ENCODE measurements at regions not wholly inside any gene's neighbourhood (a gene's known extent, or its start where the extent isn't known, plus 50 kb on each side); places are given as distances from the start of the nearest gene placed in this dataset.
A peak's percentile ranks its signal among the peaks of the same experiment; 100 is the strongest.

GRCh38 chr17:54749157-54749556 lies 151.5 kb upstream of the TOM1L1 start:
- Histone ChIP-seq H3K27me3 (ENCODE audit: low read length) (no peaks in the 10 kb centered on the region), H3K4me3 (ENCODE audit: insufficient read depth, low read length, poor library complexity, severe bottlenecking) (no peak overlapping the region), H3K36me3 (ENCODE audit: low read length) (no peaks in the 10 kb centered on the region), H3K27ac (ENCODE audit: low read depth, low read length) (no peak overlapping the region), H3K4me2 (ENCODE audit: low read depth, low read length, poor library complexity, severe bottlenecking) (no peak overlapping the region), H3K9me3 (ENCODE audit: insufficient read depth, low read length) (no peaks in the 10 kb centered on the region), H3K9me2 (replicated peaks; ENCODE audit: insufficient read depth, low read length) (no peaks in the 10 kb centered on the region), H3K9ac (ENCODE audit: low read length) (no peak overlapping the region), H4K20me1 (ENCODE audit: low read depth, low read length) (no peaks in the 10 kb centered on the region), H3F3A (ENCODE audit: insufficient read depth) (no peaks in the 10 kb centered on the region), H2AFZ (ENCODE audit: low read depth, low read length, severe bottlenecking) (no peak overlapping the region), H3K79me2 (ENCODE audit: insufficient read depth, low read length) (no peaks in the 10 kb centered on the region)
- TF ChIP-seq, protein P1, sequence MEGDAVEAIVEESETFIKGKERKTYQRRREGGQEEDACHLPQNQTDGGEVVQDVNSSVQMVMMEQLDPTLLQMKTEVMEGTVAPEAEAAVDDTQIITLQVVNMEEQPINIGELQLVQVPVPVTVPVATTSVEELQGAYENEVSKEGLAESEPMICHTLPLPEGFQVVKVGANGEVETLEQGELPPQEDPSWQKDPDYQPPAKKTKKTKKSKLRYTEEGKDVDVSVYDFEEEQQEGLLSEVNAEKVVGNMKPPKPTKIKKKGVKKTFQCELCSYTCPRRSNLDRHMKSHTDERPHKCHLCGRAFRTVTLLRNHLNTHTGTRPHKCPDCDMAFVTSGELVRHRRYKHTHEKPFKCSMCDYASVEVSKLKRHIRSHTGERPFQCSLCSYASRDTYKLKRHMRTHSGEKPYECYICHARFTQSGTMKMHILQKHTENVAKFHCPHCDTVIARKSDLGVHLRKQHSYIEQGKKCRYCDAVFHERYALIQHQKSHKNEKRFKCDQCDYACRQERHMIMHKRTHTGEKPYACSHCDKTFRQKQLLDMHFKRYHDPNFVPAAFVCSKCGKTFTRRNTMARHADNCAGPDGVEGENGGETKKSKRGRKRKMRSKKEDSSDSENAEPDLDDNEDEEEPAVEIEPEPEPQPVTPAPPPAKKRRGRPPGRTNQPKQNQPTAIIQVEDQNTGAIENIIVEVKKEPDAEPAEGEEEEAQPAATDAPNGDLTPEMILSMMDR (IDR thresholded peaks at IDR 0.05; ENCODE audit: insufficient read depth, low read length, poor library complexity, severe bottlenecking): no peak
- no peak for TF ChIP-seq EZH2phosphoT487 (conservative IDR thresholded peaks at IDR 0.05; ENCODE audit: low read length)

DNA sequence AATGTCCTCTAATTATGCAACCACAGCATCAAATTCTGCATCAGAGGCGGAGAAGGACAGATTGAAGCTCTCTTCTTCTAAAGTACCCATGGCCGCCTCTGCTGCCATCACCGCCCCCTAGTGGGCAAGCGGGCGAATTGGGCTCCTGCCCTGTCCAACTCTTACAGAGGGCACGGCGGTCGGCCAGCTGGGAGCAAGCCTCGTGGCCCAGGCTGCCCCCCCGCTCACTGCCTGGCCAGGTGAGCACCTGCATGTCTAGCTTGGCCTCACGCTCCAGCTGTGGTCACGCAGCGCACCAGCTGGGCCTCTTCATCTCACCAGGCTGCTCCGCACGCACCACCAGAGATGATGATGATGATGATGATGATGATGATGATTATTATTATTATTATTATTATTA lies 146.1 kb upstream of the TOM1L1 start:
- H4K20me1 ChIP-seq (ENCODE audit: low read depth, low read length): no peaks in the 10 kb centered on the region
- H3K9me2 ChIP-seq (replicated peaks; ENCODE audit: insufficient read depth, low read length): no peaks in the 10 kb centered on the region
- H2AFZ ChIP-seq (ENCODE audit: low read depth, low read length, severe bottlenecking): no peak overlapping the region
- no peaks in the 10 kb centered on the region for H3K36me3 ChIP-seq (ENCODE audit: low read length)
- H3K27me3 ChIP-seq (ENCODE audit: low read length): no peaks in the 10 kb centered on the region
- no peaks in the 10 kb centered on the region for H3F3A ChIP-seq (ENCODE audit: insufficient read depth)
- TF ChIP-seq, protein P1 (IDR thresholded peaks at IDR 0.05; ENCODE audit: insufficient read depth, low read length, poor library complexity, severe bottlenecking): peak; percentile 42
- TF ChIP-seq EZH2phosphoT487 (conservative IDR thresholded peaks at IDR 0.05; ENCODE audit: low read length): no peak
- no peaks in the 10 kb centered on the region for H3K9me3 ChIP-seq (ENCODE audit: insufficient read depth, low read length)
- no peak overlapping the region for H3K4me3 ChIP-seq (ENCODE audit: insufficient read depth, low read length, poor library complexity, severe bottlenecking)
- H3K4me2 ChIP-seq (ENCODE audit: low read depth, low read length, poor library complexity, severe bottlenecking): no peak overlapping the region
- no peaks in the 10 kb centered on the region for H3K79me2 ChIP-seq (ENCODE audit: insufficient read depth, low read length)
- no peak overlapping the region for H3K9ac ChIP-seq (ENCODE audit: low read length)
- no peak overlapping the region for H3K27ac ChIP-seq (ENCODE audit: low read depth, low read length)

DNA sequence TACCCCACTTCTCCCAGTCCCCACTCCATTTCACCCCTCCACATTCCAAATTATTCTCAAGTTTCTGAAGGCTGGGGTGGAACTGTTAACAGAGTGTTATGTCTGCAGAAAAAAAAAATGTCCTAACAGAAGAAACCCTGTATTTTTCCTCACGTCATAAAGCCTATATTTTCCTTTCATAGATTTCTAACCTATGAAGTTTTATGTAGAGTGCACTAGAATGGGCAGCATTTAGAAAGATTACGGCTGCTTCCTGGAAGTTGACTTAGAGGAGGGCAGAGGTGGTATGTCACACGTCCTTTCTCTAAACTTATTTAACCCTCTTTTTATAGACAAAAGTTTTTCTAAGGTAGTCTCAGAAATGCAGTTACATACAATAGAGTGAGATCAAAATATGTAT lies 139.8 kb upstream of the TOM1L1 start:
- Histone ChIP-seq H4K20me1 (ENCODE audit: low read depth, low read length) (no peaks in the 10 kb centered on the region), H3K4me3 (ENCODE audit: insufficient read depth, low read length, poor library complexity, severe bottlenecking) (no peak overlapping the region), H3K79me2 (ENCODE audit: insufficient read depth, low read length) (no peaks in the 10 kb centered on the region), H3K36me3 (ENCODE audit: low read length) (no peaks in the 10 kb centered on the region), H2AFZ (ENCODE audit: low read depth, low read length, severe bottlenecking) (no peak overlapping the region), H3K9ac (ENCODE audit: low read length) (no peak overlapping the region), H3K9me3 (ENCODE audit: insufficient read depth, low read length) (no peaks in the 10 kb centered on the region), H3K4me2 (ENCODE audit: low read depth, low read length, poor library complexity, severe bottlenecking) (no peak overlapping the region), H3K27me3 (ENCODE audit: low read length) (no peaks in the 10 kb centered on the region), H3K9me2 (replicated peaks; ENCODE audit: insufficient read depth, low read length) (no peaks in the 10 kb centered on the region), H3K27ac (ENCODE audit: low read depth, low read length) (no peak overlapping the region), H3F3A (ENCODE audit: insufficient read depth) (no peaks in the 10 kb centered on the region)
- no peak for TF ChIP-seq EZH2phosphoT487 (conservative IDR thresholded peaks at IDR 0.05; ENCODE audit: low read length)
- TF ChIP-seq, protein P1 (IDR thresholded peaks at IDR 0.05; ENCODE audit: insufficient read depth, low read length, poor library complexity, severe bottlenecking): no peak
